SK-N-MC (cell line): ENCODE measurements at regions not wholly inside any gene's neighbourhood (a gene's known extent, or its start where the extent isn't known, plus 50 kb on each side); places are given as distances from the start of the nearest gene placed in this dataset.
A peak's percentile ranks its signal among the peaks of the same experiment; 100 is the strongest.

ENCODE experiments used
- DNase-seq: peaks from one replicate; pipeline ENCODE4 v3.0.0-alpha.2; 2011; ENCODE audit warnings: low read depth, low spot score
- H3K27ac ChIP-seq: fragments of 200-600 bp; sonication (generic); 2 replicates; pipeline ENCODE4 v1.5.1; 2016; ENCODE audit warnings: mixed run types
- H3K36me3 ChIP-seq: fragments of 200-600 bp; sonication (generic); 2 replicates; pipeline ENCODE4 v1.6.1; 2017; ENCODE audit warnings: antibody characterized with exemption, low read length, mixed read lengths; ENCODE audit not compliant: insufficient read depth
- H3K4me3 ChIP-seq: fragments of 200-600 bp; sonication (generic); 2 replicates; pipeline ENCODE4 v1.5.1; 2016
- H3K9ac ChIP-seq: fragments of 200-600 bp; sonication (generic); 2 replicates; pipeline ENCODE4 v1.8.0; 2017; ENCODE audit warnings: mixed run types, mixed read lengths; ENCODE audit not compliant: insufficient read length
- H3K9me3 ChIP-seq: fragments of 200-600 bp; sonication (generic); 2 replicates; pipeline ENCODE4 v1.6.1; 2017; ENCODE audit warnings: low read depth, mild to moderate bottlenecking, antibody characterized with exemption, low read length, moderate library complexity, mixed read lengths
- EZH2 ChIP-seq: fragments of 200-600 bp; sonication (generic); IDR thresholded peaks from one replicate; pipeline ENCODE4 v1.6.1; 2017; ENCODE audit warnings: antibody characterized with exemption
- FOXP2 ChIP-seq: optimal IDR thresholded peaks from 2 replicates; pipeline ENCODE3; 2011; ENCODE audit warnings: mild to moderate bottlenecking, moderate library complexity; ENCODE audit not compliant: insufficient read depth; ENCODE audit errors: extremely low read length, control extremely low read depth
- POLR2AphosphoS5 ChIP-seq: IDR thresholded peaks from 2 replicates; pipeline ENCODE4 v1.6.1; 2012; ENCODE audit warnings: mild to moderate bottlenecking, low read depth, low read length, borderline replicate concordance

DNA sequence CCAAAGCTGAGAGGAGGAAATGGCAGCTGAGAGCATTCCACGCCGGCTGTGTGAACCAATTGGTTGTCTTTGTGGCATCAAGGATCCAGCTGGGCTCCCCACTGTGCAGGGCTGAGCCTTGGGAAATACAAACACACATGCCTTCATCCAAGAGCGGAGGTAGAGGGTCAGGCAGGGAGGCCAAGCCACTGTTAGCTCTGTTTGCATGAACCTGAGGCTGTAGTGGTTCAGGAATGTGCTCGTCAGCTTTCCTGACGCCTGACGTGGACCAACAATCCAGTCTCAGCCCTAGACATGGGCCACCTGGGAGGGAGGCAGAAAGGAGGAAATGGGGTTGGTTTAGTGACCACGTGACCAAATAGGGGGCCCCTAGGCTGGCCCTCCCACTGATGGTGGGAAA, 276.9 kb downstream of the TLE3 start:
- no peak for DNase-seq
- Histone ChIP-seq H3K9ac (no peak overlapping the region), H3K9me3 (no peaks in the 10 kb centered on the region), H3K27ac (no peak overlapping the region), H3K4me3 (no peak overlapping the region), H3K36me3 (no peaks in the 10 kb centered on the region)
- TF ChIP-seq FOXP2 (no peak), EZH2 (no peak), POLR2AphosphoS5 (no peak)

DNA sequence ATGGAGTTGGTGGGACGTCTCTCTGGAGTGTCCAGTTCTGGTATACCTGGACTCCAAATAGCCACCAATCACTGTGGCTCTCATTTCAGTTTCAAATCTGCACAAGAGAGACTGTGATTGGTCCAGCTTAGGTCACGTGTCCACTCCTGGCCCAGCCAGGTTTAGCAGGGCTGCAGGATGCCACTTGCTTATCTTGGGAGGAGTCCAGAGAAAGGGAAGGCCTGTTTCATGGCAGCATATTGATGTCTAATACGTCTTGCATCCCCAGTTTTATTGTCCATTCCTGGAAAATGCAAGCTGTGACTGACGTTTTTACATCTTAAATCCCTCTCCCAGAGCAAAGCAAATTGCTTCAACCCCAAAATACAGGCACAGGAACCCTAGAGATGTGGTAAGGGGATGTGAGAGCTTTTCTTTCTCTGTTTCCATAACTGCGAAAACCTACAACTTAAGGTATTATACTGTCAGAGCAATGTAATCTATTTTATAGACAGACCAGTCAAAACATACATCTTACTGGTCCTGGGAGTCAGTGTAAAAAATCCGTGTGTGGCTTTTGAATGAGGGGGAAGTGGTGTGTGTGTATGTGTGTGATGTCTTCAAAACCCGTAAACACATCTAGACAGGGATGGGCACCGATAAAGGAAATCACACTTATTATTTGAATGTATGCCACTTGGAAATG, 274.4 kb downstream of the TLE3 start:
- Histone ChIP-seq H3K9me3 (no peaks in the 10 kb centered on the region), H3K36me3 (no peaks in the 10 kb centered on the region), H3K4me3 (no peak overlapping the region), H3K9ac (no peak overlapping the region), H3K27ac (no peak overlapping the region)
- DNase-seq, result no peak
- TF ChIP-seq FOXP2 (no peak), POLR2AphosphoS5 (no peak), EZH2 (no peak)

DNA sequence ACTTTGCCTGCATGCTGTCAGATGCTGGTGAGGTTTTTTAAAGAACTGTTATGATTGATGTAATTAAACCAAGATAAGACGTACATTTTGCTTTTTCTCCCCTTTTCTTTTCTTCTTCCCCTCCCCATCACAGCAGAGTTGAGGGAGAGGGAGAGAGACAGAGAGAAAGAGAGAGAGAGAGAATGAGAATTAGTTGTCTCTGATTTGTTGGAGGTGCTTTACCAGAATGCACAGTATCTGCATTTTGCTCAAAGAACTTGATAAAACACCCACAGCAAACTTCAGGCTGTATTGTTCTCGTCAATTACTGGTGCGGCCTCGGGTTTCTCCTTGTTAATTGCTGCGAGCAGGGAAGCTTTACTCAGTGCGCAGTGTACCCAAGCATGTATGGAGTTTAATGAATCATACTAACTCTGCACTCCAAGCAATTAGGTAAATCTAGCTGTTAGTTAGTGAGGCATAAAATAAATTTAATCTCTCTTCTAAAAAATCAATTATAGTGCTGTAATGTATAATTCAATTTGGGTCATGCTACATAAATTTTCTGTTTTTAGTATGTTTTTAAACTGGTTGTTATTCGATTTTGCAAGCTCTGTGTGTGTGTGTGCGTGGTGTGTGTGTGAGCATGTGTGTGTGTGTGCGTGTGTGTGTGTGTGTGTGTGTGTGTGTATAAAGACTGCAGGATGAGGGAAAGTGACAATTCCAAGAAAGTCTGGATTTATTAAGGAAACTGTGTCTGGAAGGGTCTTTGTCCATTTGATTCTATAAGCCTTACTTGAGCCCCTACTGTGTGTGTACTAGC, 273.4 kb downstream of the TLE3 start:
- H3K9ac ChIP-seq, result no peak overlapping the region
- no peak for DNase-seq
- TF ChIP-seq FOXP2 (no peak), POLR2AphosphoS5 (no peak), EZH2 (no peak)

DNA sequence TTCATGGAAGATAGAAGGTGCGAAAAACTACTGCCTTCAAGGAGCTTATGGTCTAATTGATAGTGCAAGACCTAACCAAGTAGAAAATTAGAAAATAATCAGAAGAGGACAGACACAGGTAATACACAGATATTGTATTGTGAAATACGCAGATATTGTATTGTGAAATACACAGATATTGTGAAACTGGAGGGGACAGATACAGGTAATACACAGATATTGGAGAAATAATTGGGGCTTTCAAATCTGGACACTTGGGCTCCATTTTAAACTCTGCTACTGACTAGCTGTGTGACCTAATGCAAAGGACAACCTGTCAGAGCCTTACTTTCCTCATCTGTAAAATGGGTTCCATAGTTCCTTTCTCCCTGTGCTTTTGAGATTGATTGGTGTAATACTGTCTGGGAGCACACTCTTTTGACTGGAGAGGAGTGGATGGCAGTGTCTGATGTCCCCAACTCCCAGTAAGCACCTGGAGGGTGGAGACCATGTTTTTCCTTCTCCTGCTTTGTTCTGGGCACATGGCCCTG, 272.8 kb downstream of the TLE3 start:
- Histone ChIP-seq H3K9ac (no peak overlapping the region), H3K36me3 (no peaks in the 10 kb centered on the region), H3K9me3 (no peaks in the 10 kb centered on the region), H3K27ac (no peak overlapping the region), H3K4me3 (no peak overlapping the region)
- no peak for DNase-seq
- no peak for TF ChIP-seq POLR2AphosphoS5
- no peak for TF ChIP-seq EZH2
- no peak for TF ChIP-seq FOXP2

More for the DNA sequence above, 273.4 kb downstream of the TLE3 start:
- Histone ChIP-seq H3K36me3 (no peaks in the 10 kb centered on the region), H3K27ac (no peak overlapping the region), H3K4me3 (no peak overlapping the region), H3K9me3 (no peaks in the 10 kb centered on the region)

DNA sequence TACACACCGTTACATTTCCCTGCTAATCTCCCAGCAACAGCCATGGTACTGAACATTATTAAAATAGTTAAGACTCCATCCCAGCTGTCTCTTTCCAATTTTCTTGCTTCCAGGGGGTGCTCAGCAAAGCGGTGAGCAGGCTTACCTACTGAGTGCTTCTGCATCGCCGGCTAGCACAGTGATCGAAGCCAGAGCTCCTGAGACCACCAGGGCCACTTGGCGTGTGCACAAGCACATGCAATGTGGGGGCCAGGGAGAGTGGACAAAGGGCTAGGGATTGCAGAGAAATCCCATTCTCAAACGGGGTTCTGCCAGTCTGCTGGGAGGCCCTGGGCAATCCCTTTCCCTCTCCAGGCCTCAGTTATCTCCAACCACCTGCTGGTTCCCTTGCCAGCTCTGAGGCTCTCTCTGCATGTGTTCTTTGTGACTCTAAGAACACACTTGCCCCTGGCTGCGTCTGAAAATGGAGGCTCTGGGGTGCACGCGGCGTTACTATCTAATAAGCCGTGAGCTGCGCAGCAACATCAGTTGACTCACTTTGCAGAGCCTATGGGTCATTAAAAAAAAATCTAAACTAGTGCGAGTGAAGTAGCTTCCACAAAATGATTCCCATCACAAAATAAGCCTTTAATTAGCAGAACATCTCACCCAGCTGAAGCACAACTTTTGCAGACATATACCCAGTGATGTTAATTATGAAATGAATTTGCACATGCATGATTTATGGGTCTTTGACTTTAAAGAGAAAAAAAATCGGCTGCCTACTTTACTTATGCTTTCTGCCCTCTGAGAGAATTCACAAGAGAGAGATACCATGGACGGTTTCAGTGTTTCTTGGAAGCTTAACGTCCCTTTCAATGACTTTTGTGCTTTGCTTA, 271.5 kb downstream of the TLE3 start:
- H3K27ac ChIP-seq, result no peak overlapping the region; the same call in 1 of the 2 replicates
- peak overlapping the region; percentile 12 for H3K9ac ChIP-seq
- H3K4me3 ChIP-seq, result peak overlapping the region; percentile 54
- H3K9me3 ChIP-seq, result no peaks in the 10 kb centered on the region
- peak; percentile 47 for DNase-seq
- no peaks in the 10 kb centered on the region for H3K36me3 ChIP-seq
- TF ChIP-seq FOXP2 (no peak), EZH2 (no peak), POLR2AphosphoS5 (no peak)

DNA sequence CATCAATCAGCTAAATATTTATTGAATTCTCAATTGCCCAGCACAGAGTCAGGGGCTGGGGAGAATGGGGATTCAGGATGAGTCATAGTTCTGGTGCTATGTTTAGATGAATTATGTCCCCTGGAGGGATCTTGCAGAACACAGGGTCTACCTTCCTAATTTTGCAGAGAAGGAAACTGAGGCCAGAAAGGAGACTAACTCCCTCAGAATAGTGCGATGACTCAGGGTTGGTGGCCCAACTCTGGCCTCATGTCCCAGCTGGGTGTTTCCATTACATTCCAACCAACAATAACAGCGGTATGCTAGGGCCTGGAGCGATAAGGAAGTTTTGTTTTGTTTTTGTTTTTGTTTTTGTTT, 270.9 kb downstream of the TLE3 start:
- Histone ChIP-seq H3K9ac (no peak overlapping the region), H3K9me3 (no peaks in the 10 kb centered on the region), H3K36me3 (no peaks in the 10 kb centered on the region), H3K27ac (no peak overlapping the region; the same call in 1 of the 2 replicates), H3K4me3 (peak overlapping the region; percentile 54)
- TF ChIP-seq POLR2AphosphoS5 (no peak), EZH2 (no peak), FOXP2 (no peak)
- DNase-seq, result no peak

DNA sequence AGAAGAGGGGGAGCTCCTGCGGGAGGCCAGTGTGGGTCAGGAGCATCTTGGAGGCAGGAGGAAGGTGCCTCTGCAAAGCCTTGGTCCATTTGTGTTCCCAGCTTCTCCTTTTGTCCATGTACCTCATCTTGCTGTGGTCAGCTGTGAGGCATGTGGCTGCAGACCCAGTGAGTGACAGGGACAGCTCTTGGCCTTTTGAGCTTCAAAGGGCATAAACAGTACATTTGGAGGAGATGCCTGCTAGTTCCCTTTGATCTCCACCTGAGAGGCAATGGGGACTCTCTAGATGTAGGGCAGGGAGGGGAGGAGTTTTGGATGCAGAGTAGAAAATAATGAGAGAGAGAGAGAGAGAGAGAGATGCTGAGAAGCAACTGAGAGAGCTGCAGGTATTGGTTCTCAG, 270.0 kb downstream of the TLE3 start:
- H3K27ac ChIP-seq, result no peak overlapping the region
- TF ChIP-seq FOXP2 (no peak), EZH2 (no peak), POLR2AphosphoS5 (no peak)
- DNase-seq, result no peak
- no peak overlapping the region for H3K4me3 ChIP-seq
- H3K9me3 ChIP-seq, result no peaks in the 10 kb centered on the region
- H3K36me3 ChIP-seq, result no peaks in the 10 kb centered on the region
- H3K9ac ChIP-seq, result no peak overlapping the region
